Neural cell (in vitro differentiated cells): ENCODE measurements at regions not wholly inside any gene's neighbourhood (a gene's known extent, or its start where the extent isn't known, plus 50 kb on each side); places are given as distances from the start of the nearest gene placed in this dataset.

ENCODE experiments used
- H2AFZ ChIP-seq: fragments of 200-600, 300-800 bp; sonication (generic), shearing (Covaris generic); 2 replicates; pipeline ENCODE4 v1.6.0; 2014; ENCODE audit warnings: low read depth, mild to moderate bottlenecking, antibody characterized with exemption, low read length, moderate library complexity
- H3F3A ChIP-seq: fragments of 200-600 bp; shearing (Covaris generic); 2 replicates; pipeline ENCODE4 v1.6.1; 2016; ENCODE audit warnings: mild to moderate bottlenecking, moderate library complexity, mixed read lengths, antibody characterized with exemption, low read length; ENCODE audit not compliant: insufficient read depth, poor library complexity, severe bottlenecking
- H3K27ac ChIP-seq: fragments of 200-600, 300-800 bp; sonication (generic), shearing (Covaris generic); 2 replicates; pipeline ENCODE4 v1.5.1; 2014; ENCODE audit warnings: mild to moderate bottlenecking, low read length, moderate library complexity
- H3K27me3 ChIP-seq: fragments of 300-800, 200-600 bp; sonication (generic), shearing (Covaris generic); 2 replicates; pipeline ENCODE4 v1.6.0; 2014; ENCODE audit warnings: mild to moderate bottlenecking, low read depth, low read length, moderate library complexity; ENCODE audit not compliant: insufficient read depth
- H3K36me3 ChIP-seq: fragments of 300-800, 200-600 bp; sonication (generic), shearing (Covaris generic); 2 replicates; pipeline ENCODE4 v1.5.1; 2014; ENCODE audit warnings: mild to moderate bottlenecking, antibody characterized with exemption, low read length, moderate library complexity; ENCODE audit not compliant: insufficient read depth
- H3K4me2 ChIP-seq: fragments of 300-800, 200-600 bp; sonication (generic), shearing (Covaris generic); 2 replicates; pipeline ENCODE4 v1.6.0; 2014; ENCODE audit warnings: mild to moderate bottlenecking, low read length
- H3K4me3 ChIP-seq: fragments of 300-800, 200-600 bp; sonication (generic), shearing (Covaris generic); 2 replicates; pipeline ENCODE4 v1.5.1; 2014; ENCODE audit warnings: mild to moderate bottlenecking, low read length, moderate library complexity
- H3K79me2 ChIP-seq: fragments of 200-600 bp; shearing (Covaris generic); replicated peaks from 2 replicates; pipeline ENCODE4 v1.6.0; 2014; ENCODE audit warnings: mild to moderate bottlenecking, low read length, moderate library complexity; ENCODE audit not compliant: insufficient read depth
- H3K9ac ChIP-seq: fragments of 300-800, 200-600 bp; sonication (generic), shearing (Covaris generic); 2 replicates; pipeline ENCODE4 v1.6.1; 2016; ENCODE audit warnings: mild to moderate bottlenecking, low read length, mixed read lengths
- H3K9me2 ChIP-seq: fragments of 200-600 bp; shearing (Covaris generic); 2 replicates; pipeline ENCODE4 v1.6.1; 2016; ENCODE audit warnings: mild to moderate bottlenecking, low read length, mixed read lengths; ENCODE audit not compliant: insufficient read depth
- H3K9me3 ChIP-seq: fragments of 200-600, 300-800 bp; sonication (generic), shearing (Covaris generic); 2 replicates; pipeline ENCODE4 v1.6.1; 2016; ENCODE audit warnings: mild to moderate bottlenecking, mixed run types, low read length, moderate library complexity, mixed read lengths
- H4K20me1 ChIP-seq: fragments of 200-600 bp; shearing (Covaris generic); 2 replicates; pipeline ENCODE4 v1.6.1; 2016; ENCODE audit warnings: mild to moderate bottlenecking, mixed run types; ENCODE audit not compliant: insufficient read depth
- EP300 ChIP-seq: fragments of 450-650 bp; conservative IDR thresholded peaks from 2 replicates; pipeline ENCODE4 v1.6.1; 2014; ENCODE audit warnings: antibody characterized with exemption, mild to moderate bottlenecking, moderate library complexity; ENCODE audit not compliant: poor library complexity, severe bottlenecking
- EZH2 ChIP-seq: fragments of 200-600, 300-800 bp; shearing (Covaris generic), sonication (generic); IDR thresholded peaks from 2 replicates; pipeline ENCODE4 v1.6.1; 2014; ENCODE audit warnings: antibody characterized with exemption, low read length, borderline replicate concordance, mild to moderate bottlenecking; ENCODE audit not compliant: insufficient read depth, poor library complexity, severe bottlenecking
- MXI1 ChIP-seq: fragments of 450-650 bp; conservative IDR thresholded peaks from 2 replicates; pipeline ENCODE4 v1.6.1; 2014; ENCODE audit warnings: antibody characterized with exemption, mild to moderate bottlenecking; ENCODE audit not compliant: poor library complexity, severe bottlenecking
- POLR2AphosphoS5 ChIP-seq: IDR thresholded peaks from 2 replicates; pipeline ENCODE4 v1.6.1; 2012
- RAD21 ChIP-seq: fragments of 450-650 bp; conservative IDR thresholded peaks from 2 replicates; pipeline ENCODE4 v1.6.1; 2014; ENCODE audit warnings: antibody characterized with exemption, mild to moderate bottlenecking, moderate library complexity
- SMC3 ChIP-seq: fragments of 450-650 bp; conservative IDR thresholded peaks from 2 replicates; pipeline ENCODE4 v1.6.1; 2014; ENCODE audit warnings: antibody characterized with exemption, mild to moderate bottlenecking, moderate library complexity; ENCODE audit not compliant: poor library complexity
- TAF1 ChIP-seq: IDR thresholded peaks from 2 replicates; pipeline ENCODE4 v1.6.1; 2012; ENCODE audit warnings: low read depth
- TF ChIP-seq, protein P1 (sequence below): IDR thresholded peaks from 2 replicates; pipeline ENCODE4 v1.6.1; 2012; ENCODE audit warnings: borderline replicate concordance
- TF ChIP-seq, protein P2 (sequence below): fragments of 450-650 bp; IDR thresholded peaks from 2 replicates; pipeline ENCODE4 v1.5.1; 2014; ENCODE audit warnings: antibody characterized with exemption, mild to moderate bottlenecking, moderate library complexity; ENCODE audit not compliant: poor library complexity, severe bottlenecking

GRCh38 chr17:36732351-36732750 lies 131.0 kb downstream of the MRM1 start:
- Histone ChIP-seq H3K27ac (no peak overlapping the region), H3K9me2 (no peaks in the 10 kb centered on the region), H3K9me3 (no peaks in the 10 kb centered on the region), H3F3A (no peaks in the 10 kb centered on the region), H3K36me3 (no peaks in the 10 kb centered on the region), H3K9ac (no peak overlapping the region), H3K4me3 (no peak overlapping the region), H3K4me2 (no peak overlapping the region), H3K27me3 (no peaks in the 10 kb centered on the region), H4K20me1 (no peaks in the 10 kb centered on the region), H3K79me2 (no peaks in the 10 kb centered on the region), H2AFZ (no peak overlapping the region)
- no peak for TF ChIP-seq RAD21
- TF ChIP-seq, protein P1, sequence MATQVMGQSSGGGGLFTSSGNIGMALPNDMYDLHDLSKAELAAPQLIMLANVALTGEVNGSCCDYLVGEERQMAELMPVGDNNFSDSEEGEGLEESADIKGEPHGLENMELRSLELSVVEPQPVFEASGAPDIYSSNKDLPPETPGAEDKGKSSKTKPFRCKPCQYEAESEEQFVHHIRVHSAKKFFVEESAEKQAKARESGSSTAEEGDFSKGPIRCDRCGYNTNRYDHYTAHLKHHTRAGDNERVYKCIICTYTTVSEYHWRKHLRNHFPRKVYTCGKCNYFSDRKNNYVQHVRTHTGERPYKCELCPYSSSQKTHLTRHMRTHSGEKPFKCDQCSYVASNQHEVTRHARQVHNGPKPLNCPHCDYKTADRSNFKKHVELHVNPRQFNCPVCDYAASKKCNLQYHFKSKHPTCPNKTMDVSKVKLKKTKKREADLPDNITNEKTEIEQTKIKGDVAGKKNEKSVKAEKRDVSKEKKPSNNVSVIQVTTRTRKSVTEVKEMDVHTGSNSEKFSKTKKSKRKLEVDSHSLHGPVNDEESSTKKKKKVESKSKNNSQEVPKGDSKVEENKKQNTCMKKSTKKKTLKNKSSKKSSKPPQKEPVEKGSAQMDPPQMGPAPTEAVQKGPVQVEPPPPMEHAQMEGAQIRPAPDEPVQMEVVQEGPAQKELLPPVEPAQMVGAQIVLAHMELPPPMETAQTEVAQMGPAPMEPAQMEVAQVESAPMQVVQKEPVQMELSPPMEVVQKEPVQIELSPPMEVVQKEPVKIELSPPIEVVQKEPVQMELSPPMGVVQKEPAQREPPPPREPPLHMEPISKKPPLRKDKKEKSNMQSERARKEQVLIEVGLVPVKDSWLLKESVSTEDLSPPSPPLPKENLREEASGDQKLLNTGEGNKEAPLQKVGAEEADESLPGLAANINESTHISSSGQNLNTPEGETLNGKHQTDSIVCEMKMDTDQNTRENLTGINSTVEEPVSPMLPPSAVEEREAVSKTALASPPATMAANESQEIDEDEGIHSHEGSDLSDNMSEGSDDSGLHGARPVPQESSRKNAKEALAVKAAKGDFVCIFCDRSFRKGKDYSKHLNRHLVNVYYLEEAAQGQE, result no peak
- no peak for TF ChIP-seq MXI1
- TF ChIP-seq TAF1, result no peak

DNA sequence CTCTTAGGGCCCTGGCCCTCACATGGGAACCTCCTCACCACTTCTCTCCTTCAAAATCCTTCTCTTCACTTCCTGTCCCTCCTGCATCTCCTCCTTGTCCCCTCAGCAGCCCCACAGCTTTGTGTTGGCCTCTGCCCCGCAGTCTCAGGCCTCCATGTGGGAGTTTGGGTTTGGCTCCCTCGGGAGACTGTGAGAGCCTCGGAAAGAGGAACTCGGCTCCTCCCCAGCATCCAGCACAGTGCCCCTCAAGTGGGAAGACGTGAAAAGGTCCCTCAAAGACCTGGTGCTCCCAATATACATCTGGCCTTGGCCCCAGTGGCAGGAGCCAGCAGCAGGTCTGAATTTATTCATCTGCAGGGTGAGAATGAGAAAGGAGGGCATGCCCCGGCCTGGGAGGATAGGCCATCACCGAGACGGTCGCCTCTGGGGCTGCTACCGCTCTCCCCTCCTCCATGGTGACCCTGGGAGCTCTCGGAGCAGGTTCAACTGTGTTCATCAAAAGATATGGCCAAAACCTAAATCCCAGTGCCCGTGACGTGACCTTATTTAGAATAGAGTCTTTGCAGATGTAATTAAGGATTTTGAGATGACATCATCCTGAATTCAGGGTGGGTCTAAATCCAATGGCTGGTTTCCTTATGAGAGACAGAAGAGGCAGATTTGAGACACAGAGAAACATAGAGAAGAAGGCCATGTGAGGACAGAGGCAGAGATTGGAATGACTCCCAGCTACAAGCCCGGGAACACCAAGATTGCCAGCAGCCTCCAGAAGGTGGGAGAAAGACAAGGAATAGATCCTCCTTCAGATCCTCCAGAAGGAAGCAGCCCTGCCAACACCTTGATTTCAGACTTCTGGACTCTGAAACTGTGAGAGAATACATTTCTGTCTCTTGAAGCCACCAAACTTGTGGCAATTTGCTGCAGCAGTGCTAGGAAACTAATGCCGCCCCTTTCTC lies 135.1 kb downstream of the MRM1 start:
- TF ChIP-seq TAF1 (no peak), POLR2AphosphoS5 (no peak), SMC3 (no peak), EP300 (no peak), EZH2 (no peak), RAD21 (no peak), MXI1 (no peak)
- TF ChIP-seq, protein P1, result no peak
- TF ChIP-seq, protein P2, sequence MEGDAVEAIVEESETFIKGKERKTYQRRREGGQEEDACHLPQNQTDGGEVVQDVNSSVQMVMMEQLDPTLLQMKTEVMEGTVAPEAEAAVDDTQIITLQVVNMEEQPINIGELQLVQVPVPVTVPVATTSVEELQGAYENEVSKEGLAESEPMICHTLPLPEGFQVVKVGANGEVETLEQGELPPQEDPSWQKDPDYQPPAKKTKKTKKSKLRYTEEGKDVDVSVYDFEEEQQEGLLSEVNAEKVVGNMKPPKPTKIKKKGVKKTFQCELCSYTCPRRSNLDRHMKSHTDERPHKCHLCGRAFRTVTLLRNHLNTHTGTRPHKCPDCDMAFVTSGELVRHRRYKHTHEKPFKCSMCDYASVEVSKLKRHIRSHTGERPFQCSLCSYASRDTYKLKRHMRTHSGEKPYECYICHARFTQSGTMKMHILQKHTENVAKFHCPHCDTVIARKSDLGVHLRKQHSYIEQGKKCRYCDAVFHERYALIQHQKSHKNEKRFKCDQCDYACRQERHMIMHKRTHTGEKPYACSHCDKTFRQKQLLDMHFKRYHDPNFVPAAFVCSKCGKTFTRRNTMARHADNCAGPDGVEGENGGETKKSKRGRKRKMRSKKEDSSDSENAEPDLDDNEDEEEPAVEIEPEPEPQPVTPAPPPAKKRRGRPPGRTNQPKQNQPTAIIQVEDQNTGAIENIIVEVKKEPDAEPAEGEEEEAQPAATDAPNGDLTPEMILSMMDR, result no peak
- H3K4me2 ChIP-seq, result no peak overlapping the region

More for the DNA sequence above, 135.1 kb downstream of the MRM1 start:
- Histone ChIP-seq H3K9ac (no peak overlapping the region), H3K27me3 (no peaks in the 10 kb centered on the region), H2AFZ (no peak overlapping the region), H3K4me3 (no peak overlapping the region), H3K9me2 (no peaks in the 10 kb centered on the region), H4K20me1 (no peaks in the 10 kb centered on the region), H3K27ac (no peak overlapping the region), H3K79me2 (no peaks in the 10 kb centered on the region), H3K9me3 (no peaks in the 10 kb centered on the region), H3K36me3 (no peaks in the 10 kb centered on the region), H3F3A (no peaks in the 10 kb centered on the region)
